ENCODE measurements at regions not wholly inside any gene's neighbourhood (a gene's known extent, or its start where the extent isn't known, plus 50 kb on each side); places are given as distances from the start of the nearest gene placed in this dataset.
"Not testable (repeated sequence)": the region's sequence is repeated elsewhere in the genome, so short reads cannot be mapped to it uniquely, and the experiment has no call there.

GRCh38 chr4:134621715-134622114, 420.1 kb upstream of the PABPC4L start:
- DNase-seq; intact Hi-C loops (cut with DNase I): not testable (repeated sequence)

GRCh38 chr4:134610956-134611355, 409.4 kb upstream of the PABPC4L start:
- intact Hi-C loops (cut with DNase I), result no loop called here

GRCh38 chr4:134610172-134610571, 408.6 kb upstream of the PABPC4L start:
- intact Hi-C loops (cut with DNase I), result no loop called here
- no peak for DNase-seq

More at GRCh38 chr4:134610956-134611355, 409.4 kb upstream of the PABPC4L start:
- DNase-seq, result no peak

GRCh38 chr4:134601706-134602105, 400.1 kb upstream of the PABPC4L start:
- DNase-seq, result no peak
- intact Hi-C loops (cut with DNase I), result no loop called here

- no peak for DNase-seq
- intact Hi-C loops (cut with DNase I), result no loop called here
Measured at GRCh38 chr4:134591326-134591725, 389.7 kb upstream of the PABPC4L start.

- no peak for DNase-seq
- intact Hi-C loops (cut with DNase I), result no loop called here
Measured at GRCh38 chr4:134585972-134586371, 384.4 kb upstream of the PABPC4L start.

- intact Hi-C loops (cut with DNase I), result no loop called here
- no peak for DNase-seq
Measured at GRCh38 chr4:134567461-134567860, 365.9 kb upstream of the PABPC4L start.

- intact Hi-C loops (cut with DNase I), result no loop called here
Measured at GRCh38 chr4:134560728-134561127, 359.1 kb upstream of the PABPC4L start.

GRCh38 chr4:134552063-134552462, 350.5 kb upstream of the PABPC4L start:
- intact Hi-C loops (cut with DNase I), result no loop called here
- DNase-seq, result no peak

More at GRCh38 chr4:134560728-134561127, 359.1 kb upstream of the PABPC4L start:
- peak in 3 of 42 donors; percentile 2 to 11 (median 5) for DNase-seq

- DNase-seq, result no peak
- intact Hi-C loops (cut with DNase I), result no loop called here
Measured at GRCh38 chr4:134551348-134551747, 349.8 kb upstream of the PABPC4L start.

GRCh38 chr4:134548052-134548628, 346.6 kb upstream of the PABPC4L start:
- DNase-seq, result no peak
- intact Hi-C loops (cut with DNase I), result no loop called here

- DNase-seq, result peak in 1 of 42 donors; percentile 19
- intact Hi-C loops (cut with DNase I), result no loop called here
Measured at GRCh38 chr4:134546279-134546678, 344.7 kb upstream of the PABPC4L start.

- DNase-seq, result no peak
- intact Hi-C loops (cut with DNase I), result no loop called here
Measured at GRCh38 chr4:134544303-134544770, 342.7 kb upstream of the PABPC4L start.

GRCh38 chr4:134540588-134540987, 339.0 kb upstream of the PABPC4L start:
- DNase-seq, result no peak
- intact Hi-C loops (cut with DNase I), result no loop called here

- no peak for DNase-seq
- intact Hi-C loops (cut with DNase I), result no loop called here
Measured at GRCh38 chr4:134539729-134540231, 338.2 kb upstream of the PABPC4L start.

- intact Hi-C loops (cut with DNase I), result no loop called here
- DNase-seq, result no peak
Measured at GRCh38 chr4:134537701-134538100, 336.1 kb upstream of the PABPC4L start.

- intact Hi-C loops (cut with DNase I), result no loop called here
- no peak for DNase-seq
Measured at GRCh38 chr4:134533068-134533467, 331.5 kb upstream of the PABPC4L start.

- DNase-seq, result no peak
- intact Hi-C loops (cut with DNase I), result no loop called here
Measured at GRCh38 chr4:134531013-134531412, 329.4 kb upstream of the PABPC4L start.

GRCh38 chr4:134529629-134530028, 328.0 kb upstream of the PABPC4L start:
- DNase-seq, result no peak
- intact Hi-C loops (cut with DNase I), result no loop called here

GRCh38 chr4:134518574-134519217, 317.1 kb upstream of the PABPC4L start:
- no peak for DNase-seq
- intact Hi-C loops (cut with DNase I), result no loop called here

- DNase-seq, result no peak
- intact Hi-C loops (cut with DNase I), result no loop called here
Measured at GRCh38 chr4:134510544-134510943, 309.0 kb upstream of the PABPC4L start.

Data from head of caudate nucleus (tissue), 42 donors.